Esophagus squamous epithelium (tissue), 4 donors: ENCODE measurements at regions not wholly inside any gene's neighbourhood (a gene's known extent, or its start where the extent isn't known, plus 50 kb on each side); places are given as distances from the start of the nearest gene placed in this dataset.

Experiments used
- POLR2A ChIP-seq, 4 donors: fragments of 450-650 bp; IDR thresholded peaks; one replicate each; pipeline ENCODE4 v1.6.1; 2017; ENCODE audit warnings: antibody characterized with exemption in 4 of 4, mild to moderate bottlenecking in 4 of 4, moderate library complexity in 3 of 4
- TF ChIP-seq, protein P1 (sequence below), 6 experiments: fragments of 450-650 bp in 4 of 6; fragments of 200-600 bp in 2 of 6; sonication (generic) in 2 of 6; IDR thresholded peaks; one replicate each; pipeline ENCODE4 v1.5.1; 2016 to 2019; ENCODE audit warnings: antibody characterized with exemption in 6 of 6, mild to moderate bottlenecking in 4 of 6, moderate library complexity in 4 of 6

DNA sequence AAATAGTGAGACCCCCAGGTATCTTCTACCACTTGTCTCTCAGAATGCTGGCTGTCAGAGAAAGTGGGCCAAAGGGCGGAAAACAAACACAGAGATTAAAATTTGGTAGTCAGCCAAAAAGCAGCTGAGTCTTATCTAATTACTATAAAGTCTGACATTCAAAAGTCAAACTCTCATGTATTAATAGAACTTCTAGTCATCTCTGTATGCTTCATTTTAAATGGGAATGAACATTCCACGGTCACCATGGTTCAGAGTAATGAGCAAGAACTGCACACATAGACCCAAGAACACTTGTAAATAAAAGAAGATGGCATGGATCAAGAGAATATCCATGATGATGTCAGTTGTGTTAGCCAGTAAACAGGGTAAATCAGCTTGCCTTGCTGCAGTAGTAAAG is 1267.0 kb upstream of the CHAC2 start:
- TF ChIP-seq, protein P1, sequence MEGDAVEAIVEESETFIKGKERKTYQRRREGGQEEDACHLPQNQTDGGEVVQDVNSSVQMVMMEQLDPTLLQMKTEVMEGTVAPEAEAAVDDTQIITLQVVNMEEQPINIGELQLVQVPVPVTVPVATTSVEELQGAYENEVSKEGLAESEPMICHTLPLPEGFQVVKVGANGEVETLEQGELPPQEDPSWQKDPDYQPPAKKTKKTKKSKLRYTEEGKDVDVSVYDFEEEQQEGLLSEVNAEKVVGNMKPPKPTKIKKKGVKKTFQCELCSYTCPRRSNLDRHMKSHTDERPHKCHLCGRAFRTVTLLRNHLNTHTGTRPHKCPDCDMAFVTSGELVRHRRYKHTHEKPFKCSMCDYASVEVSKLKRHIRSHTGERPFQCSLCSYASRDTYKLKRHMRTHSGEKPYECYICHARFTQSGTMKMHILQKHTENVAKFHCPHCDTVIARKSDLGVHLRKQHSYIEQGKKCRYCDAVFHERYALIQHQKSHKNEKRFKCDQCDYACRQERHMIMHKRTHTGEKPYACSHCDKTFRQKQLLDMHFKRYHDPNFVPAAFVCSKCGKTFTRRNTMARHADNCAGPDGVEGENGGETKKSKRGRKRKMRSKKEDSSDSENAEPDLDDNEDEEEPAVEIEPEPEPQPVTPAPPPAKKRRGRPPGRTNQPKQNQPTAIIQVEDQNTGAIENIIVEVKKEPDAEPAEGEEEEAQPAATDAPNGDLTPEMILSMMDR (IDR thresholded peaks at IDR 0.05): no peak
- no peak for TF ChIP-seq POLR2A (IDR thresholded peaks at IDR 0.05)
